SK-N-SH (cell line): ENCODE measurements at regions not wholly inside any gene's neighbourhood (a gene's known extent, or its start where the extent isn't known, plus 50 kb on each side); places are given as distances from the start of the nearest gene placed in this dataset.

Experiments
- CTCF ChIA-PET: fragments of 300-600, 350-600 bp; formaldehyde crosslinking; extraction: SDS; loops from one replicate; lab custom pipeline; 2021; lab: Yijun Ruan, JAX
- POLR2A ChIA-PET: fragments of 350-600 bp; sonication (Branson Sonifier 250); formaldehyde crosslinking; extraction: SDS; loops from one replicate; lab custom pipeline; 2020; ENCODE audit warnings: antibody characterized with exemption, inconsistent platforms; lab: Yijun Ruan, JAX
- DNase-seq: peaks from one replicate; pipeline ENCODE4 v3.0.0; 2012
- H2AFZ ChIP-seq: fragments of 200-600 bp; sonication (generic); 2 replicates; pipeline ENCODE4 v1.8.1; 2016; ENCODE audit warnings: antibody characterized with exemption, mild to moderate bottlenecking, low read depth
- H3F3A ChIP-seq: fragments of 200-600 bp; sonication (generic); replicated peaks from 2 replicates; pipeline ENCODE3; 2016; ENCODE audit warnings: antibody characterized with exemption, mild to moderate bottlenecking; ENCODE audit not compliant: insufficient read depth
- H3K27ac ChIP-seq, 2 experiments: fragments of 200-500 bp in 1 of 2; fragments of 200-600 bp in 1 of 2; sonication (Bioruptor generic) in 1 of 2; sonication (generic), shearing (Covaris generic) in 1 of 2; 2 replicates each; pipeline versions ENCODE4 v1.5.1 to v1.6.1; 2014 to 2016; ENCODE audit warnings: low read depth in 2 of 2, inconsistent platforms in 1 of 2, low read length in 1 of 2, mild to moderate bottlenecking in 1 of 2, mixed read lengths in 1 of 2
- H3K27me3 ChIP-seq: fragments of 200-600 bp; sonication (generic), shearing (Covaris generic); 2 replicates; pipeline ENCODE4 v1.6.1; 2016; ENCODE audit warnings: mixed run types; ENCODE audit not compliant: insufficient read depth
- H3K36me3 ChIP-seq, 2 experiments: fragments of 200-500 bp in 1 of 2; fragments of 200-600 bp in 1 of 2; sonication (Bioruptor generic) in 1 of 2; sonication (generic) in 1 of 2; replicated peaks in 1 of 2; 2 replicates each; pipeline versions ENCODE3 to v1.5.1; 2014 to 2016; ENCODE audit warnings: low read length in 1 of 2, mild to moderate bottlenecking in 1 of 2; ENCODE audit not compliant: insufficient read depth in 2 of 2, control insufficient read depth in 1 of 2
- H3K4me1 ChIP-seq, 2 experiments: fragments of 200-500 bp in 1 of 2; fragments of 200-600 bp in 1 of 2; sonication (Bioruptor generic) in 1 of 2; sonication (generic), shearing (Covaris generic) in 1 of 2; 2 replicates each; pipeline versions ENCODE4 v1.5.1 to v1.6.1; 2014 to 2016; ENCODE audit warnings: low read depth in 1 of 2, low read length in 1 of 2, mixed run types in 1 of 2; ENCODE audit not compliant: insufficient read depth in 2 of 2, control insufficient read depth in 1 of 2
- H3K4me2 ChIP-seq: fragments of 200-600 bp; sonication (generic), shearing (Covaris generic); 2 replicates; pipeline ENCODE4 v1.6.1; 2017; ENCODE audit warnings: mixed run types
- H3K4me3 ChIP-seq, 2 experiments: fragments of 200-500 bp in 1 of 2; fragments of 200-600 bp in 1 of 2; sonication (Bioruptor generic) in 1 of 2; sonication (generic), shearing (Covaris generic) in 1 of 2; 2 replicates each; pipeline versions ENCODE4 v1.5.1 to v1.8.1; 2014 to 2016; ENCODE audit warnings: low read depth in 2 of 2, inconsistent platforms in 1 of 2, low read length in 1 of 2, mild to moderate bottlenecking in 1 of 2, mixed read lengths in 1 of 2, moderate library complexity in 1 of 2
- H3K79me2 ChIP-seq: fragments of 200-600 bp; sonication (generic); 2 replicates; pipeline ENCODE4 v1.8.1; 2017; ENCODE audit warnings: mild to moderate bottlenecking; ENCODE audit not compliant: insufficient read depth
- H3K9ac ChIP-seq: fragments of 200-600 bp; sonication (generic); 2 replicates; pipeline ENCODE4 v1.6.1; 2017; ENCODE audit warnings: mixed run types
- H3K9me2 ChIP-seq: fragments of 200-600 bp; sonication (generic); 2 replicates; pipeline ENCODE4 v1.6.1; 2017; ENCODE audit warnings: mixed run types
- H3K9me3 ChIP-seq: fragments of 200-600 bp; sonication (generic); 2 replicates; pipeline ENCODE4 v1.6.1; 2017; ENCODE audit warnings: mixed run types, mild to moderate bottlenecking, moderate library complexity
- H4K20me1 ChIP-seq: fragments of 200-600 bp; sonication (generic); 2 replicates; pipeline ENCODE4 v1.6.1; 2017; ENCODE audit warnings: mild to moderate bottlenecking, mixed run types; ENCODE audit not compliant: insufficient read depth
- CHD2 ChIP-seq: fragments of 150-350 bp; IDR thresholded peaks from 2 replicates; pipeline ENCODE4 v1.6.1; 2018; ENCODE audit warnings: low read length; ENCODE audit not compliant: partially characterized antibody
- CTCF ChIP-seq: fragments of 200-600 bp; sonication (generic); IDR thresholded peaks from 2 replicates; pipeline ENCODE4 v1.6.1; 2017; ENCODE audit warnings: antibody characterized with exemption, mild to moderate bottlenecking, moderate library complexity
- FOXJ3 ChIP-seq: sonication (generic); formaldehyde crosslinking; IDR thresholded peaks from 2 replicates; pipeline ENCODE4 v1.5.1; 2020; ENCODE audit warnings: mild to moderate bottlenecking, missing genetic modification reagents
- FOXM1 ChIP-seq: IDR thresholded peaks from 2 replicates; pipeline ENCODE4 v1.4.0; 2012; ENCODE audit warnings: low read depth, mild to moderate bottlenecking
- GABPA ChIP-seq: IDR thresholded peaks from 2 replicates; pipeline ENCODE4 v1.4.0; 2012; ENCODE audit warnings: low read depth, mild to moderate bottlenecking
- IRF3 ChIP-seq: fragments of 150-350 bp; IDR thresholded peaks from 2 replicates; pipeline ENCODE4 v1.6.1; 2016; ENCODE audit warnings: mild to moderate bottlenecking, low read depth, low read length
- JUND ChIP-seq: IDR thresholded peaks from 2 replicates; pipeline ENCODE4 v1.4.0; 2012
- MAX ChIP-seq: IDR thresholded peaks from 2 replicates; pipeline ENCODE4 v1.4.0; 2012; ENCODE audit warnings: low read depth
- MEF2A ChIP-seq: IDR thresholded peaks from 2 replicates; pipeline ENCODE4 v1.4.0; 2012; ENCODE audit warnings: low read depth, borderline replicate concordance
- NFIC ChIP-seq: IDR thresholded peaks from 2 replicates; pipeline ENCODE4 v1.4.0; 2012; ENCODE audit warnings: borderline replicate concordance
- RFX5 ChIP-seq: IDR thresholded peaks from 2 replicates; pipeline ENCODE4 v1.6.1; 2012; ENCODE audit warnings: mild to moderate bottlenecking, improper control_type of control experiment, low read length
- RXRA ChIP-seq: IDR thresholded peaks from 2 replicates; pipeline ENCODE4 v1.4.0; 2012; ENCODE audit warnings: low read depth, mild to moderate bottlenecking, borderline replicate concordance
- SIN3A ChIP-seq: IDR thresholded peaks from 2 replicates; pipeline ENCODE4 v1.6.1; 2012; ENCODE audit warnings: low read depth, mild to moderate bottlenecking, low read length, moderate library complexity, borderline replicate concordance
- TEAD4 ChIP-seq: IDR thresholded peaks from 2 replicates; pipeline ENCODE4 v1.4.0; 2012; ENCODE audit warnings: mild to moderate bottlenecking, borderline replicate concordance; ENCODE audit not compliant: insufficient read depth
- USF2 ChIP-seq: fragments of 150-350 bp; IDR thresholded peaks from 2 replicates; pipeline ENCODE4 v1.6.1; 2017; ENCODE audit warnings: antibody characterized with exemption, low read length, low read depth, borderline replicate concordance
- WGBS: methylation state at CpG from one replicate; pipeline ENCODE4 v1.1.6; 2017; ENCODE audit warnings: low lambda C conversion rate; 5-methylcytosine and 5-hydroxymethylcytosine counted together

GRCh38 chr6:22751223-22751622, 181.9 kb downstream of the HDGFL1 start:
- Histone ChIP-seq H4K20me1 (no peaks in the 10 kb centered on the region), H3K4me2 (no peak overlapping the region)
- POLR2A ChIA-PET: no interaction called here
- no peak for TF ChIP-seq SIN3A
- no peak for TF ChIP-seq IRF3
- TF ChIP-seq GABPA: no peak
- TF ChIP-seq USF2: no peak
- TF ChIP-seq FOXM1: no peak
- TF ChIP-seq, all 33 proteins: peak for 0
- Histone ChIP-seq H3K4me3 (no peak overlapping the region), H3K79me2 (no peaks in the 10 kb centered on the region), H3K27me3 (no peaks in the 10 kb centered on the region), H3F3A (no peaks in the 10 kb centered on the region), H2AFZ (no peak overlapping the region), H3K9me3 (no peaks in the 10 kb centered on the region), H3K27ac (no peak overlapping the region), H3K4me1 (no peaks in the 10 kb centered on the region), H3K36me3 (no peaks in the 10 kb centered on the region), H3K9ac (no peak overlapping the region), H3K9me2 (no peaks in the 10 kb centered on the region)
- no peak for DNase-seq
- 78% methylated on average over 2 of the region's 2 CpGs for WGBS
- CTCF ChIA-PET: no interaction called here

- H4K20me1 ChIP-seq: no peaks in the 10 kb centered on the region
- TF ChIP-seq NFIC: no peak
- no peak for TF ChIP-seq RFX5
- TF ChIP-seq TEAD4: no peak
- no peak for TF ChIP-seq RXRA
- TF ChIP-seq CTCF: no peak
- no peak for TF ChIP-seq FOXM1
- no peak for TF ChIP-seq CHD2
- no peak for TF ChIP-seq JUND
- TF ChIP-seq GABPA: no peak
- no peak for TF ChIP-seq MAX
- no peak for TF ChIP-seq SIN3A
- TF ChIP-seq IRF3: no peak
- TF ChIP-seq USF2: no peak
- TF ChIP-seq FOXJ3 (CRISPR knock-in tag): no peak
- TF ChIP-seq MEF2A: no peak
- no peak overlapping the region for H2AFZ ChIP-seq
- DNase-seq: no peak
- no peak overlapping the region for H3K4me3 ChIP-seq
- 96% methylated on average over 2 of the region's 2 CpGs for WGBS
- no peaks in the 10 kb centered on the region for H3K4me1 ChIP-seq
- no peaks in the 10 kb centered on the region for H3K27me3 ChIP-seq
- H3K79me2 ChIP-seq: no peaks in the 10 kb centered on the region
- ChIA-PET POLR2A (interaction anchor here (0.6 kb wide), 1 partner anchor 9 kb away, joined by 3 read pairs; no protein-coding TSS in a partner anchor), CTCF (interaction anchor here (1.1 kb wide), 1 partner anchor 86 kb away, joined by 3 read pairs; no protein-coding TSS in a partner anchor)
- H3K9ac ChIP-seq: no peak overlapping the region
- H3K27ac ChIP-seq: no peak overlapping the region
- H3K9me2 ChIP-seq: no peaks in the 10 kb centered on the region
- H3K9me3 ChIP-seq: no peaks in the 10 kb centered on the region
- H3F3A ChIP-seq: no peaks in the 10 kb centered on the region
- no peak overlapping the region for H3K4me2 ChIP-seq
- H3K36me3 ChIP-seq: no peaks in the 10 kb centered on the region
Measured at GRCh38 chr6:22752522-22752921, 183.2 kb downstream of the HDGFL1 start.
